Activated CD4-positive, alpha-beta T cell treated with anti-CD3 and anti-CD28 coated beads, Interleukin-2, amount 10 ng/mL, durations not matched to agents 24 days and 14 days (primary cell): ENCODE measurements at regions not wholly inside any gene's neighbourhood (a gene's known extent, or its start where the extent isn't known, plus 50 kb on each side); places are given as distances from the start of the nearest gene placed in this dataset.

Experiments
- DNase-seq: peaks from one replicate; pipeline ENCODE4 v3.0.0; 2022
- H3K27ac Mint-ChIP-seq: one replicate; pipeline ENCODE4 v1.8.0; 2022; ENCODE audit warnings: mild to moderate bottlenecking, mixed read lengths
- H3K27me3 Mint-ChIP-seq: one replicate; pipeline ENCODE4 v1.8.0; 2022; ENCODE audit warnings: mixed read lengths
- H3K36me3 Mint-ChIP-seq: one replicate; pipeline ENCODE4 v1.8.0; 2022; ENCODE audit warnings: low read depth, mild to moderate bottlenecking, mixed read lengths
- H3K4me1 Mint-ChIP-seq: one replicate; pipeline ENCODE4 v1.8.0; 2021; ENCODE audit warnings: mixed read lengths
- H3K4me3 Mint-ChIP-seq: one replicate; pipeline ENCODE4 v1.8.0; 2022; ENCODE audit warnings: mild to moderate bottlenecking, moderate library complexity, mixed read lengths
- H3K9me3 Mint-ChIP-seq: one replicate; pipeline ENCODE4 v1.8.0; 2021; ENCODE audit warnings: mixed read lengths
- intact Hi-C: fragments of 100-400 bp; cut with micrococcal nuclease; formaldehyde crosslinking; loops from one replicate; pipeline ENCODE4 v1.15.1; 2023

GRCh38 chr1:80520949-80521348 is 1279.8 kb upstream of the ADGRL2 start:
- no peak for DNase-seq
- H3K36me3 Mint-ChIP-seq: no peaks in the 10 kb centered on the region
- no peaks in the 10 kb centered on the region for H3K4me1 Mint-ChIP-seq
- H3K27ac Mint-ChIP-seq: no peak overlapping the region
- H3K4me3 Mint-ChIP-seq: no peak overlapping the region
- no peaks in the 10 kb centered on the region for H3K27me3 Mint-ChIP-seq
- peaks cover 6% of the 10 kb centered on the region for H3K9me3 Mint-ChIP-seq
- intact Hi-C loops: no loop called here

- H3K36me3 Mint-ChIP-seq: no peaks in the 10 kb centered on the region
- H3K4me1 Mint-ChIP-seq: no peaks in the 10 kb centered on the region
- intact Hi-C loops: no loop called here
- H3K27ac Mint-ChIP-seq: no peak overlapping the region
- H3K9me3 Mint-ChIP-seq: peaks cover 8% of the 10 kb centered on the region
- no peak overlapping the region for H3K4me3 Mint-ChIP-seq
- no peak for DNase-seq
- no peaks in the 10 kb centered on the region for H3K27me3 Mint-ChIP-seq
Measured at GRCh38 chr1:80517062-80517461, 1283.7 kb upstream of the ADGRL2 start.

GRCh38 chr1:80509965-80510522 is 1290.7 kb upstream of the ADGRL2 start:
- peaks cover 3% of the 10 kb centered on the region for H3K9me3 Mint-ChIP-seq
- intact Hi-C loops: no loop called here

GRCh38 chr1:80506216-80506615 is 1294.5 kb upstream of the ADGRL2 start:
- Mint-ChIP-seq H3K27ac (no peak overlapping the region), H3K36me3 (no peaks in the 10 kb centered on the region), H3K9me3 (peaks cover under 1% of the 10 kb centered on the region), H3K27me3 (no peaks in the 10 kb centered on the region), H3K4me1 (no peaks in the 10 kb centered on the region), H3K4me3 (no peak overlapping the region)
- intact Hi-C loops: no loop called here
- no peak for DNase-seq

More at GRCh38 chr1:80509965-80510522, 1290.7 kb upstream of the ADGRL2 start:
- Mint-ChIP-seq H3K27ac (no peak overlapping the region), H3K4me3 (no peak overlapping the region), H3K4me1 (no peaks in the 10 kb centered on the region), H3K36me3 (no peaks in the 10 kb centered on the region), H3K27me3 (no peaks in the 10 kb centered on the region)
- no peak for DNase-seq

GRCh38 chr1:80498673-80499072 is 1302.1 kb upstream of the ADGRL2 start:
- intact Hi-C loops: no loop called here

GRCh38 chr1:80495806-80496205 is 1304.9 kb upstream of the ADGRL2 start:
- Mint-ChIP-seq H3K4me3 (no peak overlapping the region), H3K9me3 (peaks cover 2% of the 10 kb centered on the region), H3K27ac (no peak overlapping the region), H3K4me1 (no peaks in the 10 kb centered on the region), H3K36me3 (no peaks in the 10 kb centered on the region), H3K27me3 (no peaks in the 10 kb centered on the region)
- no peak for DNase-seq
- intact Hi-C loops: no loop called here

More at GRCh38 chr1:80498673-80499072, 1302.1 kb upstream of the ADGRL2 start:
- no peaks in the 10 kb centered on the region for H3K36me3 Mint-ChIP-seq
- H3K27ac Mint-ChIP-seq: no peak overlapping the region
- no peaks in the 10 kb centered on the region for H3K4me1 Mint-ChIP-seq
- no peak for DNase-seq
- no peaks in the 10 kb centered on the region for H3K27me3 Mint-ChIP-seq
- H3K4me3 Mint-ChIP-seq: no peak overlapping the region
- H3K9me3 Mint-ChIP-seq: peaks cover 2% of the 10 kb centered on the region

- no peaks in the 10 kb centered on the region for H3K36me3 Mint-ChIP-seq
- no peak overlapping the region for H3K27ac Mint-ChIP-seq
- DNase-seq: no peak
Measured at GRCh38 chr1:80472145-80472544, 1328.6 kb upstream of the ADGRL2 start.

GRCh38 chr1:80468356-80468755 is 1332.4 kb upstream of the ADGRL2 start:
- Mint-ChIP-seq H3K36me3 (no peaks in the 10 kb centered on the region), H3K27ac (no peak overlapping the region), H3K9me3 (peaks cover 3% of the 10 kb centered on the region), H3K4me3 (no peak overlapping the region), H3K4me1 (no peaks in the 10 kb centered on the region), H3K27me3 (no peaks in the 10 kb centered on the region)
- DNase-seq: no peak
- intact Hi-C loops: no loop called here

More at GRCh38 chr1:80472145-80472544, 1328.6 kb upstream of the ADGRL2 start:
- H3K9me3 Mint-ChIP-seq: no peaks in the 10 kb centered on the region
- H3K4me3 Mint-ChIP-seq: no peak overlapping the region
- intact Hi-C loops: no loop called here
- no peaks in the 10 kb centered on the region for H3K27me3 Mint-ChIP-seq
- no peaks in the 10 kb centered on the region for H3K4me1 Mint-ChIP-seq

- H3K4me3 Mint-ChIP-seq: no peak overlapping the region
- no peaks in the 10 kb centered on the region for H3K4me1 Mint-ChIP-seq
- DNase-seq: no peak
- intact Hi-C loops: no loop called here
- no peaks in the 10 kb centered on the region for H3K27me3 Mint-ChIP-seq
- H3K27ac Mint-ChIP-seq: no peak overlapping the region
- no peaks in the 10 kb centered on the region for H3K36me3 Mint-ChIP-seq
- H3K9me3 Mint-ChIP-seq: peaks cover 9% of the 10 kb centered on the region
Measured at GRCh38 chr1:80462006-80462405, 1338.7 kb upstream of the ADGRL2 start.

GRCh38 chr1:80457409-80457808 is 1343.3 kb upstream of the ADGRL2 start:
- Mint-ChIP-seq H3K9me3 (peaks cover 7% of the 10 kb centered on the region), H3K27ac (no peak overlapping the region), H3K36me3 (no peaks in the 10 kb centered on the region), H3K27me3 (no peaks in the 10 kb centered on the region), H3K4me1 (no peaks in the 10 kb centered on the region), H3K4me3 (no peak overlapping the region)
- DNase-seq: no peak
- intact Hi-C loops: no loop called here

- H3K36me3 Mint-ChIP-seq: no peaks in the 10 kb centered on the region
- DNase-seq: no peak
- H3K27ac Mint-ChIP-seq: no peak overlapping the region
- H3K4me1 Mint-ChIP-seq: no peaks in the 10 kb centered on the region
- no peaks in the 10 kb centered on the region for H3K9me3 Mint-ChIP-seq
- intact Hi-C loops: no loop called here
- no peak overlapping the region for H3K4me3 Mint-ChIP-seq
- no peaks in the 10 kb centered on the region for H3K27me3 Mint-ChIP-seq
Measured at GRCh38 chr1:80453775-80454174, 1347.0 kb upstream of the ADGRL2 start.

GRCh38 chr1:80450711-80451110 is 1350.0 kb upstream of the ADGRL2 start:
- Mint-ChIP-seq H3K9me3 (no peaks in the 10 kb centered on the region), H3K4me3 (no peak overlapping the region), H3K27me3 (no peaks in the 10 kb centered on the region), H3K27ac (no peak overlapping the region), H3K36me3 (no peaks in the 10 kb centered on the region), H3K4me1 (no peaks in the 10 kb centered on the region)
- intact Hi-C loops: no loop called here
- no peak for DNase-seq

GRCh38 chr1:80448081-80448480 is 1352.7 kb upstream of the ADGRL2 start:
- Mint-ChIP-seq H3K27me3 (no peaks in the 10 kb centered on the region), H3K4me3 (no peak overlapping the region), H3K27ac (no peak overlapping the region), H3K36me3 (no peaks in the 10 kb centered on the region), H3K9me3 (no peaks in the 10 kb centered on the region), H3K4me1 (no peaks in the 10 kb centered on the region)
- intact Hi-C loops: no loop called here
- no peak for DNase-seq

GRCh38 chr1:80447526-80447925 is 1353.2 kb upstream of the ADGRL2 start:
- no peaks in the 10 kb centered on the region for H3K36me3 Mint-ChIP-seq
- DNase-seq: no peak
- H3K27ac Mint-ChIP-seq: no peak overlapping the region
- intact Hi-C loops: no loop called here
- H3K4me1 Mint-ChIP-seq: no peaks in the 10 kb centered on the region
- H3K27me3 Mint-ChIP-seq: no peaks in the 10 kb centered on the region
- no peaks in the 10 kb centered on the region for H3K9me3 Mint-ChIP-seq
- no peak overlapping the region for H3K4me3 Mint-ChIP-seq

GRCh38 chr1:80445033-80445432 is 1355.7 kb upstream of the ADGRL2 start:
- intact Hi-C loops: no loop called here
- no peak for DNase-seq
- Mint-ChIP-seq H3K27ac (no peak overlapping the region), H3K9me3 (no peaks in the 10 kb centered on the region), H3K4me1 (no peaks in the 10 kb centered on the region), H3K27me3 (no peaks in the 10 kb centered on the region), H3K4me3 (no peak overlapping the region), H3K36me3 (no peaks in the 10 kb centered on the region)
